ENCODE measurements at regions not wholly inside any gene's neighbourhood (a gene's known extent, or its start where the extent isn't known, plus 50 kb on each side); places are given as distances from the start of the nearest gene placed in this dataset.

DNA sequence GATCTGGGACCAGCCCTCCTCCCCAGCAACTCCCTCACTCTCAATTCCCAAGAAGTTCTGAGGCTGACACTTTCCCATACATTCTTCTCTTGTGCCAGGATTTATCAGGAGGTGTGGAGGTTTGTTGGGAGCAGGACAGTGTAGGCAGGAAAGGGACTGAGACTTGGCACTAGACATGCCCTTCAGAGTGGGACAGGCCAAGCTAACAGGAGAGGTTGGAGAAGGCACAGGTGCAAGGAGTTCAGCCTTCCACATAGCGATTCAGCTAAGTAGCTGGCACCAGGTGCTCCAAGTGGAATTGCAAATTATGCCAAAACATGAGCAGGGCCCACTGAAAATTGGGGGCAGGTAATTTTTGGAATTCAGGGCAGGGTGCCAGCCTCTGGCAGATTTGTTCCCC, 83.0 kb upstream of the DUSP10 start:
- Histone ChIP-seq H3K36me3 (ENCODE audit: control insufficient read depth in 4 of 4, insufficient read depth in 4 of 4, low read length in 4 of 4) (no peaks in the 10 kb centered on the region), H3K4me3 (no peak overlapping the region), H3K4me1 (ENCODE audit: control insufficient read depth in 5 of 5, insufficient read depth in 5 of 5, low read length in 5 of 5) (peaks cover 0 to 3% (median 0%) of the 10 kb centered on the region in 5 donors), H3K27me3 (ENCODE audit: control insufficient read depth in 3 of 3, insufficient read depth in 3 of 3, low read length in 2 of 3) (no peaks in the 10 kb centered on the region), H3K9me3 (ENCODE audit: control insufficient read depth in 4 of 4, insufficient read depth in 3 of 4, low read length in 3 of 4) (peaks cover 0 to 2% (median 0%) of the 10 kb centered on the region in 4 donors), H3K27ac (ENCODE audit: low read depth in 1 of 2, low read length in 1 of 2) (no peak overlapping the region), H3K9ac (ENCODE audit: insufficient read depth in 1 of 2, low read length in 2 of 2) (no peak overlapping the region)
- DNase-seq = no peak
- TF ChIP-seq, protein P1, sequence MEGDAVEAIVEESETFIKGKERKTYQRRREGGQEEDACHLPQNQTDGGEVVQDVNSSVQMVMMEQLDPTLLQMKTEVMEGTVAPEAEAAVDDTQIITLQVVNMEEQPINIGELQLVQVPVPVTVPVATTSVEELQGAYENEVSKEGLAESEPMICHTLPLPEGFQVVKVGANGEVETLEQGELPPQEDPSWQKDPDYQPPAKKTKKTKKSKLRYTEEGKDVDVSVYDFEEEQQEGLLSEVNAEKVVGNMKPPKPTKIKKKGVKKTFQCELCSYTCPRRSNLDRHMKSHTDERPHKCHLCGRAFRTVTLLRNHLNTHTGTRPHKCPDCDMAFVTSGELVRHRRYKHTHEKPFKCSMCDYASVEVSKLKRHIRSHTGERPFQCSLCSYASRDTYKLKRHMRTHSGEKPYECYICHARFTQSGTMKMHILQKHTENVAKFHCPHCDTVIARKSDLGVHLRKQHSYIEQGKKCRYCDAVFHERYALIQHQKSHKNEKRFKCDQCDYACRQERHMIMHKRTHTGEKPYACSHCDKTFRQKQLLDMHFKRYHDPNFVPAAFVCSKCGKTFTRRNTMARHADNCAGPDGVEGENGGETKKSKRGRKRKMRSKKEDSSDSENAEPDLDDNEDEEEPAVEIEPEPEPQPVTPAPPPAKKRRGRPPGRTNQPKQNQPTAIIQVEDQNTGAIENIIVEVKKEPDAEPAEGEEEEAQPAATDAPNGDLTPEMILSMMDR (IDR thresholded peaks at IDR 0.05; ENCODE audit: control extremely low read depth, extremely low read depth) = no peak
- 91 to 95% methylated on average over 1 of the region's 1 CpG for WGBS, 2 donors
- no peak for ATAC-seq (ENCODE audit: insufficient read depth, low FRiP score)

DNA sequence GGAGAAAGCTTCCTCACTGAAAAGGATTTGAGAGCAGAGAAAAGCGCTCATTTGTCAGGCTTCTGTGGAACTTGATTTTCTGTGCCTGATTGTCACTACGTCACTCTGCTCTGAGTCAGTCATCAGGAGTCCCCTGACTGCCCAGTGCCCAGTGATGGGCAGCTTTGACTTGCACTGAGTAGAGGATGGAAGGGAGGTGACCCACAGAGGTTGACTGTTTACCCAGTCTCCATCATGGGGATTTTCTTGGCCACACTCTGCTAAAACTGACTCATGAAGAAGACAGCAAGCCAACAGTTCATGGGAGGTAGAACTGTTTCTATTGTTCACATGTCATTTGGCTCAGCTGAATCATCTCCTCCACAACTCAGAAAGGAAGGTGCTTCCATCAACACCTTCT, 82.1 kb upstream of the DUSP10 start:
- WGBS, 2 donors = 94 to 98% methylated on average over 2 of the region's 2 CpGs
- no peak for DNase-seq

DNA sequence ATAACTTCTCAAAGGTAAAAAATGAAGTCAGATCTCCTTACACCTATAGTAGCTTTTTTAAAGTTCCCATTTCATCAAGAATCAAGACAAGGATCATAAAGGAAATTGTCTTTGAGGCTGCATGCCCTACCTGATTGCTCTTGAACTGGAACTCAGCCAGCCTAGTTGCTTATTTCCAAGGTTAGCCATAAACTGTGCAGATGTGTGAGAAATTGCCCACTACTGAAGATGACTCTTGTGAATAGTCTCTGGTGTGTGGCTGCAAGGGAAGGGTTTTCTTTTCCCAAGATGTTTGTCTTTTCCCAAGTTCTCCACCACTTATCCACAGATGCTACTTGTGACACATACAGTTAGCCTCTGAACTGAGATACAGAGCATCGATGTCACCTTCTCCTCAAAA, 81.7 kb upstream of the DUSP10 start:
- DNase-seq (no peak), ATAC-seq (ENCODE audit: insufficient read depth, low FRiP score) (no peak)
- Histone ChIP-seq H3K4me1 (ENCODE audit: control insufficient read depth in 5 of 5, insufficient read depth in 5 of 5, low read length in 5 of 5) (peaks cover 0 to 3% (median 0%) of the 10 kb centered on the region in 5 donors), H3K9ac (ENCODE audit: insufficient read depth in 1 of 2, low read length in 2 of 2) (no peak overlapping the region), H3K9me3 (ENCODE audit: control insufficient read depth in 4 of 4, insufficient read depth in 3 of 4, low read length in 3 of 4) (peaks cover 0 to 2% (median 0%) of the 10 kb centered on the region in 4 donors), H3K4me3 (no peak overlapping the region), H3K27me3 (ENCODE audit: control insufficient read depth in 3 of 3, insufficient read depth in 3 of 3, low read length in 2 of 3) (no peaks in the 10 kb centered on the region), H3K27ac (ENCODE audit: low read depth in 1 of 2, low read length in 1 of 2) (no peak overlapping the region), H3K36me3 (ENCODE audit: control insufficient read depth in 4 of 4, insufficient read depth in 4 of 4, low read length in 4 of 4) (no peaks in the 10 kb centered on the region)
- WGBS, 2 donors = 59 to 92% methylated on average over 1 of the region's 1 CpG
- TF ChIP-seq, protein P1 (IDR thresholded peaks at IDR 0.05; ENCODE audit: control extremely low read depth, extremely low read depth) = no peak

More for the DNA sequence above, 82.1 kb upstream of the DUSP10 start:
- H3K9me3 ChIP-seq (ENCODE audit: control insufficient read depth in 4 of 4, insufficient read depth in 3 of 4, low read length in 3 of 4) = peaks cover 0 to 2% (median 0%) of the 10 kb centered on the region in 4 donors
- no peak overlapping the region for H3K27ac ChIP-seq (ENCODE audit: low read depth in 1 of 2, low read length in 1 of 2)
- H3K36me3 ChIP-seq (ENCODE audit: control insufficient read depth in 4 of 4, insufficient read depth in 4 of 4, low read length in 4 of 4) = no peaks in the 10 kb centered on the region
- no peak overlapping the region for H3K9ac ChIP-seq (ENCODE audit: insufficient read depth in 1 of 2, low read length in 2 of 2)
- H3K27me3 ChIP-seq (ENCODE audit: control insufficient read depth in 3 of 3, insufficient read depth in 3 of 3, low read length in 2 of 3) = no peaks in the 10 kb centered on the region
- TF ChIP-seq, protein P1 (IDR thresholded peaks at IDR 0.05; ENCODE audit: control extremely low read depth, extremely low read depth) = no peak
- H3K4me1 ChIP-seq (ENCODE audit: control insufficient read depth in 5 of 5, insufficient read depth in 5 of 5, low read length in 5 of 5) = peaks cover 0 to 3% (median 0%) of the 10 kb centered on the region in 5 donors
- H3K4me3 ChIP-seq = no peak overlapping the region
- ATAC-seq (ENCODE audit: insufficient read depth, low FRiP score) = no peak

DNA sequence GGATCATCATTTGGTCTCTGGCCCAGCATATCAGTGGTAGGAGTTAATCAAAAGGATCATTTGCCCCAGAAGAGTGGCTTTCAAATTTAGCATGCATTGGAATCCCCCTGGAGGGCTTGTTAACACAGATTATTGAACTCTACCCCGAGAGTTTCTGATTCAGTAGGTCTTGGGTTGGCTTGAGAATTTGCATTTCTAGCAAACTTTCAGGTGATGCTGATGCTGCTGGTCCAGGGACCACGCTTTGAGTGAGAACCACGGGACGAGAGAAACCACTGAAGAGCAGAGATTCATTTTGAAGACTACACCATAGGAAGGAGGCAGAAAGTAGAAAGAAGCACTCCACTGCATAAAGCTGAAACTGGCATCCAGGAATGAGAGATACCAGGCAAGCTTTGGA, 81.3 kb upstream of the DUSP10 start:
- Histone ChIP-seq H3K27ac (ENCODE audit: low read depth in 1 of 2, low read length in 1 of 2) (no peak overlapping the region), H3K9ac (ENCODE audit: insufficient read depth in 1 of 2, low read length in 2 of 2) (no peak overlapping the region), H3K4me3 (no peak overlapping the region), H3K36me3 (ENCODE audit: control insufficient read depth in 4 of 4, insufficient read depth in 4 of 4, low read length in 4 of 4) (no peaks in the 10 kb centered on the region), H3K9me3 (ENCODE audit: control insufficient read depth in 4 of 4, insufficient read depth in 3 of 4, low read length in 3 of 4) (peaks cover 0 to 2% (median 0%) of the 10 kb centered on the region in 4 donors), H3K27me3 (ENCODE audit: control insufficient read depth in 3 of 3, insufficient read depth in 3 of 3, low read length in 2 of 3) (no peaks in the 10 kb centered on the region), H3K4me1 (ENCODE audit: control insufficient read depth in 5 of 5, insufficient read depth in 5 of 5, low read length in 5 of 5) (peaks cover 0 to 3% (median 0%) of the 10 kb centered on the region in 5 donors)
- DNase-seq = no peak
- TF ChIP-seq, protein P1 (IDR thresholded peaks at IDR 0.05; ENCODE audit: control extremely low read depth, extremely low read depth) = no peak
- ATAC-seq (ENCODE audit: insufficient read depth, low FRiP score) = no peak
- WGBS, 2 donors = 88 to 93% methylated on average over 4 of the region's 4 CpGs

Data from lung (tissue), 11 donors.